DND-41 (cell line): ENCODE measurements at regions not wholly inside any gene's neighbourhood (a gene's known extent, or its start where the extent isn't known, plus 50 kb on each side); places are given as distances from the start of the nearest gene placed in this dataset.
"Not testable (repeated sequence)": the region's sequence is repeated elsewhere in the genome, so short reads cannot be mapped to it uniquely, and the experiment has no call there.

Experiments
- ATAC-seq: fragments of 200-7000 bp; cut with Tn5 transposase; 3 replicates; pipeline ENCODE4 v1.9.1; 2021; ENCODE audit warnings: low read depth; ENCODE audit not compliant: insufficient read depth
- DNase-seq: peaks from one replicate; pipeline ENCODE4 v3.0.0-alpha.2; 2020
- H2AFZ ChIP-seq: 2 replicates; pipeline ENCODE4 v1.6.0; 2012; ENCODE audit warnings: low read depth, low read length
- H3K27ac ChIP-seq: 2 replicates; pipeline ENCODE4 v1.5.1; 2012; ENCODE audit warnings: low read length, inconsistent platforms
- H3K27me3 ChIP-seq: fragments of 200-600 bp; sonication (generic); 2 replicates; pipeline ENCODE4 v1.6.0; 2012; ENCODE audit warnings: low read length, mild to moderate bottlenecking, inconsistent platforms; ENCODE audit not compliant: insufficient read depth, poor library complexity
- H3K36me3 ChIP-seq: 2 replicates; pipeline ENCODE4 v1.5.1; 2012; ENCODE audit warnings: low read length, inconsistent platforms; ENCODE audit not compliant: insufficient read depth
- H3K4me1 ChIP-seq: 2 replicates; pipeline ENCODE4 v1.5.1; 2012; ENCODE audit warnings: mild to moderate bottlenecking, low read length; ENCODE audit not compliant: insufficient read depth
- H3K4me2 ChIP-seq: 2 replicates; pipeline ENCODE4 v1.6.0; 2012; ENCODE audit warnings: mild to moderate bottlenecking, moderate library complexity, low read length, inconsistent platforms; ENCODE audit not compliant: insufficient read depth
- H3K4me3 ChIP-seq, 2 experiments: fragments of 200-600 bp in 1 of 2; shearing (Covaris generic) in 1 of 2; 2 replicates each; pipeline ENCODE4 v1.5.1; 2012 to 2016; ENCODE audit warnings: inconsistent platforms in 2 of 2, low read length in 2 of 2, mild to moderate bottlenecking in 2 of 2, low read depth in 1 of 2, moderate library complexity in 1 of 2
- H3K79me2 ChIP-seq: 2 replicates; pipeline ENCODE4 v1.6.0; 2012; ENCODE audit warnings: low read length, inconsistent platforms; ENCODE audit not compliant: insufficient read depth
- H3K9ac ChIP-seq: 2 replicates; pipeline ENCODE4 v1.6.0; 2012; ENCODE audit warnings: low read depth, mild to moderate bottlenecking, inconsistent platforms, low read length, moderate library complexity
- H3K9me3 ChIP-seq: 2 replicates; pipeline ENCODE4 v1.5.1; 2012; ENCODE audit warnings: low read length, moderate library complexity, mild to moderate bottlenecking, inconsistent platforms; ENCODE audit not compliant: insufficient read depth, severe bottlenecking
- H4K20me1 ChIP-seq: 2 replicates; pipeline ENCODE4 v1.6.0; 2012; ENCODE audit warnings: low read length; ENCODE audit not compliant: insufficient read depth
- EZH2 ChIP-seq: IDR thresholded peaks from 3 replicates; pipeline ENCODE4 v1.6.1; 2012; ENCODE audit warnings: borderline replicate concordance, low read depth, mild to moderate bottlenecking, moderate library complexity, low read length, inconsistent platforms; ENCODE audit not compliant: severe bottlenecking
- TF ChIP-seq, protein P1 (sequence below): IDR thresholded peaks from 2 replicates; pipeline ENCODE4 v1.5.1; 2012; ENCODE audit warnings: borderline replicate concordance, low read length, moderate library complexity, mild to moderate bottlenecking; ENCODE audit not compliant: poor library complexity, severe bottlenecking; ENCODE audit errors: extremely low read depth

DNA sequence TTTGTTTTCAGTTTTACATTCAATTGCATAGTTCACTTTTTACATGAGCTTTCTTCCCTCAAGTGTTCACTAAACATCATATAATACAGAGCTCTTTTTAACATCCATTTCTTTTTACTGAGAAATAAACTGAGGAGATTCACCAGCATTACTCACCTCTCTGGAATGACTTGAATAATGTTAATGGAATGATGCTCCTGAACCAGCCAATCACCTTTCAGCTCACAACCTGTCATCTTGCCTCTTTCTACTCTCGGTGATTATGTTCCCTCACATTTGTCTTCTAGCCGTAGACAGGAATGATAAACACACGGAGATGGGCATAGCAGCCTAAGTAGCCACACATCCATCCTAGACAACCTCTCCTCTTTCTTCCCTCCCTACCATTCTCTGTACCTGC, 301.7 kb downstream of the PAX3 start:
- no peak for ATAC-seq
- no peaks in the 10 kb centered on the region for H3K27me3 ChIP-seq
- H3K4me2 ChIP-seq, result no peak overlapping the region

GRCh38 chr2:221994926-221995325, 303.9 kb downstream of the PAX3 start:
- DNase-seq (no peak), ATAC-seq (no peak)
- Histone ChIP-seq H3K36me3 (no peaks in the 10 kb centered on the region), H3K9me3 (no peaks in the 10 kb centered on the region), H3K9ac (no peak overlapping the region), H2AFZ (no peak overlapping the region), H3K79me2 (no peaks in the 10 kb centered on the region), H3K4me2 (no peak overlapping the region), H3K4me3 (no peak overlapping the region), H3K27ac (no peak overlapping the region), H4K20me1 (no peaks in the 10 kb centered on the region), H3K4me1 (no peaks in the 10 kb centered on the region), H3K27me3 (no peaks in the 10 kb centered on the region)
- TF ChIP-seq EZH2, result no peak
- TF ChIP-seq, protein P1, sequence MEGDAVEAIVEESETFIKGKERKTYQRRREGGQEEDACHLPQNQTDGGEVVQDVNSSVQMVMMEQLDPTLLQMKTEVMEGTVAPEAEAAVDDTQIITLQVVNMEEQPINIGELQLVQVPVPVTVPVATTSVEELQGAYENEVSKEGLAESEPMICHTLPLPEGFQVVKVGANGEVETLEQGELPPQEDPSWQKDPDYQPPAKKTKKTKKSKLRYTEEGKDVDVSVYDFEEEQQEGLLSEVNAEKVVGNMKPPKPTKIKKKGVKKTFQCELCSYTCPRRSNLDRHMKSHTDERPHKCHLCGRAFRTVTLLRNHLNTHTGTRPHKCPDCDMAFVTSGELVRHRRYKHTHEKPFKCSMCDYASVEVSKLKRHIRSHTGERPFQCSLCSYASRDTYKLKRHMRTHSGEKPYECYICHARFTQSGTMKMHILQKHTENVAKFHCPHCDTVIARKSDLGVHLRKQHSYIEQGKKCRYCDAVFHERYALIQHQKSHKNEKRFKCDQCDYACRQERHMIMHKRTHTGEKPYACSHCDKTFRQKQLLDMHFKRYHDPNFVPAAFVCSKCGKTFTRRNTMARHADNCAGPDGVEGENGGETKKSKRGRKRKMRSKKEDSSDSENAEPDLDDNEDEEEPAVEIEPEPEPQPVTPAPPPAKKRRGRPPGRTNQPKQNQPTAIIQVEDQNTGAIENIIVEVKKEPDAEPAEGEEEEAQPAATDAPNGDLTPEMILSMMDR, result no peak

More for the DNA sequence above, 301.7 kb downstream of the PAX3 start:
- Histone ChIP-seq H3K9me3 (no peaks in the 10 kb centered on the region), H3K79me2 (no peaks in the 10 kb centered on the region), H3K27ac (no peak overlapping the region), H4K20me1 (no peaks in the 10 kb centered on the region), H3K4me1 (no peaks in the 10 kb centered on the region), H2AFZ (no peak overlapping the region), H3K9ac (no peak overlapping the region), H3K4me3 (no peak overlapping the region), H3K36me3 (no peaks in the 10 kb centered on the region)
- TF ChIP-seq, protein P1, result no peak
- no peak for TF ChIP-seq EZH2
- DNase-seq, result no peak

GRCh38 chr2:221984376-221984775, 314.4 kb downstream of the PAX3 start:
- not testable (repeated sequence) for DNase-seq, H4K20me1 ChIP-seq, H3K79me2 ChIP-seq, H3K27me3 ChIP-seq, ATAC-seq, H2AFZ ChIP-seq, H3K9ac ChIP-seq, H3K36me3 ChIP-seq, H3K9me3 ChIP-seq, H3K4me3 ChIP-seq, H3K4me1 ChIP-seq, H3K27ac ChIP-seq, H3K4me2 ChIP-seq

DNA sequence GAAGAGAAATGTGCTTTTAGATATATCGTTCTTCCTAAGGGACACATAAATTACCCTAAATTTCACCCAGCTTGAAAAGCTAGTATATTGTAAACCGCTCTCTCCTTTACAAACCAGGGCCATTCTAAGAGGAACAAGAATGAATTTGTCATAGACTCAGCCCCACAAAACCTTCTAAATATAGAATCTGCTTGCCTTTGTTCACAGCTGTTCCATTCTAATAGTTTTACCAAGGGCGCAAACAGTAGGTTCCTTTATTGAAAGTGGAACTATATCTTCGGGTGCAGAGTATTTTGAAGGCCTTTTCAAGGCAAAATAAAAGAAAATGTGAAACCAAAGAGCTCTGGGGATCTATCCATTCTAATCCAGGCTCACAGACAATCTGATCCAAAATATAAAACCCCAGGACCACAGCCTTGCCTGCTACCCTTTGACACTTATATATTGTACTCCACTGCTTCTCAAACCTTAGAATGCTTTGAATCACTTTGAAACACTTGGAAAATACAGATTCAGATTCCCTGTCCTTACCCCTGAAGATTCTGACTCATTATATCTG, 316.8 kb downstream of the PAX3 start:
- no peaks in the 10 kb centered on the region for H3K4me1 ChIP-seq
- H3K9me3 ChIP-seq, result no peaks in the 10 kb centered on the region
- no peaks in the 10 kb centered on the region for H3K79me2 ChIP-seq
- no peak overlapping the region for H2AFZ ChIP-seq
- no peak overlapping the region for H3K9ac ChIP-seq
- no peak overlapping the region for H3K4me3 ChIP-seq
- H3K4me2 ChIP-seq, result no peak overlapping the region
- peaks cover 4% of the 10 kb centered on the region for H3K27me3 ChIP-seq
- no peak for TF ChIP-seq EZH2
- TF ChIP-seq, protein P1, result no peak
- H3K27ac ChIP-seq, result no peak overlapping the region
- no peaks in the 10 kb centered on the region for H4K20me1 ChIP-seq
- DNase-seq, result no peak
- ATAC-seq, result no peak
- no peaks in the 10 kb centered on the region for H3K36me3 ChIP-seq
